Stimulated activated CD4-positive, alpha-beta T cell treated with anti-CD3 and anti-CD28 coated beads, Interleukin-4, amount 100 ng/mL, for 48 hours (primary cell): ENCODE measurements at regions not wholly inside any gene's neighbourhood (a gene's known extent, or its start where the extent isn't known, plus 50 kb on each side); places are given as distances from the start of the nearest gene placed in this dataset.

Experiments used
- DNase-seq, 2 donors: peaks; one replicate each; pipeline ENCODE4 v3.0.0-alpha.2; 2020; ENCODE audit warnings: low read depth in 2 of 2

- no peak for DNase-seq
Observed at GRCh38 chr12:92582893-92583292, 119.9 kb upstream of the PLEKHG7 start.

- DNase-seq = no peak
Observed at GRCh38 chr12:92582475-92582874, 120.3 kb upstream of the PLEKHG7 start.

- no peak for DNase-seq
Observed at GRCh38 chr12:92581604-92582003, 121.2 kb upstream of the PLEKHG7 start.

GRCh38 chr12:92574911-92575570, 127.7 kb upstream of the PLEKHG7 start:
- DNase-seq = no peak

GRCh38 chr12:92574051-92574783, 128.6 kb upstream of the PLEKHG7 start:
- no peak for DNase-seq

GRCh38 chr12:92573104-92573503, 129.7 kb upstream of the PLEKHG7 start:
- no peak for DNase-seq

- DNase-seq = no peak
Observed at GRCh38 chr12:92571844-92572543, 130.8 kb upstream of the PLEKHG7 start.

GRCh38 chr12:92571169-92571568, 131.6 kb upstream of the PLEKHG7 start:
- DNase-seq = no peak

- DNase-seq = peak in 1 of 2 donors; percentile 32
Observed at GRCh38 chr12:92570056-92570753, 132.6 kb upstream of the PLEKHG7 start.

GRCh38 chr12:92568691-92569090, 134.1 kb upstream of the PLEKHG7 start:
- DNase-seq = no peak

GRCh38 chr12:92566448-92567019, 136.3 kb upstream of the PLEKHG7 start:
- no peak for DNase-seq

- no peak for DNase-seq
Observed at GRCh38 chr12:92563819-92564218, 139.0 kb upstream of the PLEKHG7 start.

- no peak for DNase-seq
Observed at GRCh38 chr12:92562063-92562734, 140.6 kb upstream of the PLEKHG7 start.

- DNase-seq = no peak
Observed at GRCh38 chr12:92561543-92561899, 141.3 kb upstream of the PLEKHG7 start.

- DNase-seq = no peak
Observed at GRCh38 chr12:92560713-92561542, 141.9 kb upstream of the PLEKHG7 start.

- no peak for DNase-seq
Observed at GRCh38 chr12:92558806-92559205, 144.0 kb upstream of the PLEKHG7 start.

GRCh38 chr12:92558215-92558773, 144.5 kb upstream of the PLEKHG7 start:
- no peak for DNase-seq

GRCh38 chr12:92557422-92557724, 145.4 kb upstream of the PLEKHG7 start:
- no peak for DNase-seq

- DNase-seq = no peak
Observed at GRCh38 chr12:92556637-92557421, 146.0 kb upstream of the PLEKHG7 start.

- DNase-seq = no peak
Observed at GRCh38 chr12:92556141-92556540, 146.6 kb upstream of the PLEKHG7 start.
